ENCODE measurements at regions not wholly inside any gene's neighbourhood (a gene's known extent, or its start where the extent isn't known, plus 50 kb on each side); places are given as distances from the start of the nearest gene placed in this dataset.

DNA sequence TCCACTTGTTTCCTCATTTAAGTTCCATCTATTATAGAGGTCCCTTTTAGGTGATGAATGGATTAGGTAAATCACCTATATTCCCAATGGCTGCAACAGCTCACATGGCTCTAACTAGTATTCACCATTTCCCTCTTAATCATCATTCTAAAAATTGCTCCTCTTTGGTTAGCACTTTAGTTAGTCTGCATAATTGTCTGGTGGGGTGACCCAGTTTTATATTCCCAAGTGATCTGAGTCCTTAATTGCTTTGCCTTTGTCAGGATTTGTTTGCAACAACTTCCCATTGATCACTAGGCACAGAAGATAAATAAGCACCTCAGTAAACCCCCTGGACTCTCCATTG lies 395.2 kb downstream of the RAB38 start:
- TF ChIP-seq, protein P1, sequence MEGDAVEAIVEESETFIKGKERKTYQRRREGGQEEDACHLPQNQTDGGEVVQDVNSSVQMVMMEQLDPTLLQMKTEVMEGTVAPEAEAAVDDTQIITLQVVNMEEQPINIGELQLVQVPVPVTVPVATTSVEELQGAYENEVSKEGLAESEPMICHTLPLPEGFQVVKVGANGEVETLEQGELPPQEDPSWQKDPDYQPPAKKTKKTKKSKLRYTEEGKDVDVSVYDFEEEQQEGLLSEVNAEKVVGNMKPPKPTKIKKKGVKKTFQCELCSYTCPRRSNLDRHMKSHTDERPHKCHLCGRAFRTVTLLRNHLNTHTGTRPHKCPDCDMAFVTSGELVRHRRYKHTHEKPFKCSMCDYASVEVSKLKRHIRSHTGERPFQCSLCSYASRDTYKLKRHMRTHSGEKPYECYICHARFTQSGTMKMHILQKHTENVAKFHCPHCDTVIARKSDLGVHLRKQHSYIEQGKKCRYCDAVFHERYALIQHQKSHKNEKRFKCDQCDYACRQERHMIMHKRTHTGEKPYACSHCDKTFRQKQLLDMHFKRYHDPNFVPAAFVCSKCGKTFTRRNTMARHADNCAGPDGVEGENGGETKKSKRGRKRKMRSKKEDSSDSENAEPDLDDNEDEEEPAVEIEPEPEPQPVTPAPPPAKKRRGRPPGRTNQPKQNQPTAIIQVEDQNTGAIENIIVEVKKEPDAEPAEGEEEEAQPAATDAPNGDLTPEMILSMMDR (conservative IDR thresholded peaks at IDR 0.05; ENCODE audit: low read depth, low read length) = no peak
- no peak for TF ChIP-seq EZH2phosphoT487 (IDR thresholded peaks at IDR 0.05; ENCODE audit: borderline replicate concordance, low read length)
- TF ChIP-seq EZH2 (IDR thresholded peaks at IDR 0.05; ENCODE audit: low read length, unreplicated experiment) = no peak
- no peak overlapping the region for H3K9ac ChIP-seq (ENCODE audit: low read length)
- no peaks in the 10 kb centered on the region for H3K9me3 ChIP-seq (ENCODE audit: low read length)
- H4K20me1 ChIP-seq (ENCODE audit: low read length) = no peaks in the 10 kb centered on the region
- H3K27me3 ChIP-seq (ENCODE audit: low read length) = no peaks in the 10 kb centered on the region
- ChIA-PET POLR2A (ENCODE audit: unreplicated experiment) (no interaction called here), CTCF (interaction anchor here (0.6 kb wide), 1 partner anchor 24 kb away, joined by 4 read pairs; no protein-coding TSS in a partner anchor)
- H3K9me2 ChIP-seq (replicated peaks; ENCODE audit: low read length) = no peaks in the 10 kb centered on the region
- intact Hi-C loops (cut with micrococcal nuclease) = no loop called here
- no peak overlapping the region for H2AFZ ChIP-seq (ENCODE audit: low read length)
- H3K79me2 ChIP-seq (ENCODE audit: low read length) = no peaks in the 10 kb centered on the region
- ATAC-seq = no peak
- BruUV-seq (replicated peaks) = no TSS peak
- H3K36me3 ChIP-seq (ENCODE audit: low read depth, low read length) = no peaks in the 10 kb centered on the region
- H3K4me2 ChIP-seq (ENCODE audit: low read length) = no peak overlapping the region
- no peak for DNase-seq
- H3K27ac ChIP-seq (ENCODE audit: low read length) = no peak overlapping the region
- no peaks in the 10 kb centered on the region for H3F3A ChIP-seq (ENCODE audit: low read length, unreplicated experiment)
- no peak overlapping the region for H3K4me3 ChIP-seq (ENCODE audit: low read length)
- H3K4me1 ChIP-seq (ENCODE audit: insufficient read depth, low read length) = peaks cover 8% of the 10 kb centered on the region; the same call in 1 of the 2 replicates

DNA sequence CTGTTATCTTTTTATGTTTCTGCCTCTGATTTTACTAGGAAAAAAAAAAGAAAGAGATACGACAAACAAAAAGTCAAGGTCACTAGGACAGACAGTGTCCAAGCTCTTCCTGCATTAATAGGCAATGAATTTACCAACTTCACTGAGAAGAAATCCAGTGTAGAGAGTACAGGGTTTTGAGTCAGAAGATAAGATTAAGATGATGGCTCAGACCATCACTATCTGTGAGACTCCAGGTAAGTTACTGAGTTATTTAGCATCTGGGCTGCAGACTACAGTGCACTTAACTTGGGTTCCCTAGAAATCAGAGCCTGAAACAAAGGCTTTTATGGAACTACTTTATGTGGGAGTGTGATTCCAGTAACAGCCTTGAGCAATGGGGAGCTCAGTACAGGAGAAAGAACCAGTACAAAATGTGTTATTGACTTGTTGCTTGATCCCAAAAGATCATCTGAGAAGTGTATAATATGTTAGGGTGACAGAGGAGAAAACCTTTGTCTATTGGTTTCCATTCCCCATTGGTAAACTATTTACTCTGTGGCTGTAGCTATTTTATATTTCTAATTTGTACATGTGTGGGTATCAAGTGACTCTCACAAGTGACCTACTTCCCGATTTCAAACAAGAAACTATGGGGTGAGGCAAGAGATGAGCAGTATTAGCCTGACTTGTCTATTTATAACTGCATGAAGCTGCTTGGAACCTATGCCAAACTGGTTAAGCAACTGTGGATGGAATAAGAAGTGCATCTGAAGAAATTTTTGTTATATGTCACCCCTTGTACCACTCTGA lies 395.8 kb downstream of the RAB38 start:
- H2AFZ ChIP-seq (ENCODE audit: low read length) = no peak overlapping the region

More for the DNA sequence above, 395.8 kb downstream of the RAB38 start:
- Histone ChIP-seq H3K9me2 (replicated peaks; ENCODE audit: low read length) (no peaks in the 10 kb centered on the region), H3K9ac (ENCODE audit: low read length) (no peak overlapping the region), H3K4me1 (ENCODE audit: insufficient read depth, low read length) (peaks cover 8% of the 10 kb centered on the region; the same call in 1 of the 2 replicates), H3K27me3 (ENCODE audit: low read length) (no peaks in the 10 kb centered on the region), H3F3A (ENCODE audit: low read length, unreplicated experiment) (no peaks in the 10 kb centered on the region), H3K4me2 (ENCODE audit: low read length) (no peak overlapping the region), H3K27ac (ENCODE audit: low read length) (no peak overlapping the region), H3K9me3 (ENCODE audit: low read length) (no peaks in the 10 kb centered on the region), H3K36me3 (ENCODE audit: low read depth, low read length) (no peaks in the 10 kb centered on the region), H4K20me1 (ENCODE audit: low read length) (no peaks in the 10 kb centered on the region), H3K79me2 (ENCODE audit: low read length) (no peaks in the 10 kb centered on the region), H3K4me3 (ENCODE audit: low read length) (no peak overlapping the region)
- BruUV-seq (replicated peaks) = no TSS peak
- intact Hi-C loops (cut with micrococcal nuclease) = loop anchor here (2.0 kb wide), 1 partner anchor 17 kb away; no protein-coding TSS in a partner anchor
- ATAC-seq = no peak
- CTCF ChIA-PET = interaction anchor here (0.6 kb wide), 1 partner anchor 24 kb away, joined by 4 read pairs; no protein-coding TSS in a partner anchor
- DNase-seq = no peak
- POLR2A ChIA-PET (ENCODE audit: unreplicated experiment) = no interaction called here
- TF ChIP-seq, protein P1 (conservative IDR thresholded peaks at IDR 0.05; ENCODE audit: low read depth, low read length) = no peak
- TF ChIP-seq EZH2phosphoT487 (IDR thresholded peaks at IDR 0.05; ENCODE audit: borderline replicate concordance, low read length) (no peak), EZH2 (IDR thresholded peaks at IDR 0.05; ENCODE audit: low read length, unreplicated experiment) (no peak)

Data from PC-3 (cell line).